IMR-90 (cell line): ENCODE measurements at regions not wholly inside any gene's neighbourhood (a gene's known extent, or its start where the extent isn't known, plus 50 kb on each side); places are given as distances from the start of the nearest gene placed in this dataset.

ENCODE experiments used
- ATAC-seq: fragments of 200-7000 bp; cut with Tn5 transposase; 2 replicates; pipeline ENCODE4 v1.9.1; 2020; ENCODE audit warnings: low read depth, mild to moderate bottlenecking, moderate library complexity
- BruUV-seq: library from RNA; stranded (reverse); fragments of 400-500 nt; replicated peaks from 2 replicates; lab custom pipeline; 2021; lab: Mats Ljungman, UMichigan
- CTCF ChIA-PET: fragments of 300-600 bp; formaldehyde crosslinking; extraction: SDS; loops from one replicate; lab custom pipeline; 2021; ENCODE audit warnings: antibody characterized with exemption; lab: Yijun Ruan, JAX
- POLR2A ChIA-PET: fragments of 300-600 bp; sonication (Branson Sonifier 250); formaldehyde crosslinking; loops from one replicate; lab custom pipeline; 2022; ENCODE audit warnings: antibody characterized with exemption; ENCODE audit not compliant: unreplicated experiment; lab: Charles Lee
- DNase-seq: peaks from one replicate; pipeline ENCODE4 v3.0.0; 2013
- H2AFZ ChIP-seq: replicated peaks from 2 replicates; pipeline ENCODE3; 2013; ENCODE audit warnings: low read length, mild to moderate bottlenecking; ENCODE audit not compliant: poor library complexity
- H2AK5ac ChIP-seq: 2 replicates; pipeline ENCODE4 v1.6.1; 2013; ENCODE audit warnings: low read depth, low read length, inconsistent platforms
- H2AK9ac ChIP-seq: replicated peaks from 2 replicates; pipeline ENCODE3; 2013; ENCODE audit warnings: mild to moderate bottlenecking, low read depth, low read length, moderate library complexity; ENCODE audit not compliant: poor library complexity
- H2BK120ac ChIP-seq: 2 replicates; pipeline ENCODE4 v1.6.1; 2013; ENCODE audit warnings: low read depth, low read length, inconsistent platforms
- H2BK15ac ChIP-seq: 3 replicates; pipeline ENCODE4 v1.6.1; 2013; ENCODE audit warnings: low read depth, low read length, inconsistent platforms
- H2BK20ac ChIP-seq: 2 replicates; pipeline ENCODE4 v1.6.1; 2013; ENCODE audit warnings: low read depth, mild to moderate bottlenecking, inconsistent platforms, low read length, moderate library complexity
- H2BK5ac ChIP-seq: 2 replicates; pipeline ENCODE4 v1.6.1; 2013; ENCODE audit warnings: mild to moderate bottlenecking, low read depth, low read length, inconsistent platforms; ENCODE audit not compliant: poor library complexity, severe bottlenecking
- H3K14ac ChIP-seq: replicated peaks from 2 replicates; pipeline ENCODE4 v1.6.1; 2013; ENCODE audit warnings: low read depth, low read length, inconsistent platforms
- H3K18ac ChIP-seq: 2 replicates; pipeline ENCODE4 v1.6.1; 2013; ENCODE audit warnings: low read depth, low read length, control low read depth
- H3K23ac ChIP-seq: 2 replicates; pipeline ENCODE4 v1.6.1; 2013; ENCODE audit warnings: low read depth, low read length, inconsistent platforms
- H3K27ac ChIP-seq: 2 replicates; pipeline ENCODE4 v1.5.1; 2013; ENCODE audit warnings: mild to moderate bottlenecking, control low read depth, low read length; ENCODE audit not compliant: insufficient read depth
- H3K27me3 ChIP-seq: 2 replicates; pipeline ENCODE4 v1.6.1; 2013; ENCODE audit warnings: low read length; ENCODE audit not compliant: control insufficient read depth, insufficient read depth
- H3K36me3 ChIP-seq: 2 replicates; pipeline ENCODE4 v1.6.1; 2013; ENCODE audit warnings: low read length, mixed read lengths; ENCODE audit not compliant: control insufficient read depth, insufficient read depth
- H3K4ac ChIP-seq: 2 replicates; pipeline ENCODE4 v1.6.1; 2013; ENCODE audit warnings: low read depth, low read length, inconsistent platforms
- H3K4me1 ChIP-seq: 2 replicates; pipeline ENCODE4 v1.6.1; 2013; ENCODE audit warnings: low read length, mixed read lengths; ENCODE audit not compliant: control insufficient read depth, insufficient read depth
- H3K4me2 ChIP-seq: 2 replicates; pipeline ENCODE4 v1.6.1; 2013; ENCODE audit warnings: low read depth, mild to moderate bottlenecking, control low read depth, low read length, moderate library complexity
- H3K4me3 ChIP-seq: 2 replicates; pipeline ENCODE4 v1.5.1; 2013; ENCODE audit warnings: low read depth, mild to moderate bottlenecking, control low read depth, low read length, moderate library complexity; ENCODE audit not compliant: insufficient read depth
- H3K56ac ChIP-seq: 2 replicates; pipeline ENCODE4 v1.6.1; 2013; ENCODE audit warnings: low read length, inconsistent platforms; ENCODE audit not compliant: insufficient read depth; ENCODE audit errors: extremely low read depth
- H3K79me1 ChIP-seq, 2 experiments: 2 replicates each; pipeline ENCODE4 v1.6.1; 2013; ENCODE audit warnings: low read length in 2 of 2, inconsistent platforms in 1 of 2, low read depth in 1 of 2
- H3K9ac ChIP-seq: 2 replicates; pipeline ENCODE4 v1.6.1; 2013; ENCODE audit warnings: low read depth, low read length, control low read depth
- H3K9me1 ChIP-seq: 2 replicates; pipeline ENCODE4 v1.6.1; 2013; ENCODE audit warnings: low read length, inconsistent platforms; ENCODE audit not compliant: insufficient read depth
- H3K9me3 ChIP-seq: 2 replicates; pipeline ENCODE4 v1.6.1; 2013; ENCODE audit warnings: low read length; ENCODE audit not compliant: control insufficient read depth, insufficient read depth
- H4K20me1 ChIP-seq: 2 replicates; pipeline ENCODE4 v1.6.1; 2013; ENCODE audit warnings: low read length, inconsistent platforms; ENCODE audit not compliant: insufficient read depth
- H4K5ac ChIP-seq: 2 replicates; pipeline ENCODE4 v1.6.1; 2013; ENCODE audit warnings: mild to moderate bottlenecking, low read depth, low read length, control low read depth
- H4K8ac ChIP-seq, 2 experiments: 2 replicates each; pipeline ENCODE4 v1.6.1; 2013; ENCODE audit warnings: low read depth in 2 of 2, low read length in 2 of 2, control low read depth in 1 of 2, inconsistent platforms in 1 of 2
- H4K91ac ChIP-seq: 2 replicates; pipeline ENCODE4 v1.6.1; 2013; ENCODE audit warnings: low read depth, low read length, inconsistent platforms; ENCODE audit not compliant: insufficient read depth
- NFE2L2 ChIP-seq: fragments of 150-350 bp; IDR thresholded peaks from 2 replicates; pipeline ENCODE4 v1.6.1; 2016; ENCODE audit warnings: low read depth, mild to moderate bottlenecking, low read length
- WGBS, 2 experiments: methylation state at CpG; one replicate each; pipeline versions ENCODE4 v1.1.5 to v1.1.7; 2013; ENCODE audit warnings: missing lambda C conversion rate in 2 of 2; ENCODE audit not compliant: insufficient read length in 1 of 2; ENCODE audit errors: extremely low coverage in 2 of 2; 5-methylcytosine and 5-hydroxymethylcytosine counted together
- dilution Hi-C: fragments of 300-500 bp; cut with HindIII; formaldehyde crosslinking; loops from one replicate; pipeline ENCODE4 v1.14.3; 2018; ENCODE audit warnings: low sequenced_read_pairs; ENCODE audit not compliant: unreplicated experiment
- in situ Hi-C: fragments of 300-500 bp; cut with MboI; formaldehyde crosslinking; loops from 3 replicates; pipeline ENCODE4 v1.14.3; 2019; ENCODE audit warnings: low sequenced_read_pairs, inconsistent platforms, mixed read lengths
- intact Hi-C: fragments of 100-400 bp; cut with micrococcal nuclease; formaldehyde crosslinking; loops from 2 replicates; pipeline ENCODE4 v1.10.0; 2022
- TF ChIP-seq, protein P1 (sequence below): fragments of 150-350 bp; IDR thresholded peaks from 2 replicates; pipeline ENCODE4 v1.6.1; 2016; ENCODE audit warnings: low read depth, mild to moderate bottlenecking, low read length, moderate library complexity, borderline replicate concordance
- TF ChIP-seq, protein P2 (sequence below): conservative IDR thresholded peaks from 2 replicates; pipeline ENCODE4 v1.5.1; 2012; ENCODE audit warnings: mild to moderate bottlenecking, low read depth, low read length, improper control_type of control experiment

DNA sequence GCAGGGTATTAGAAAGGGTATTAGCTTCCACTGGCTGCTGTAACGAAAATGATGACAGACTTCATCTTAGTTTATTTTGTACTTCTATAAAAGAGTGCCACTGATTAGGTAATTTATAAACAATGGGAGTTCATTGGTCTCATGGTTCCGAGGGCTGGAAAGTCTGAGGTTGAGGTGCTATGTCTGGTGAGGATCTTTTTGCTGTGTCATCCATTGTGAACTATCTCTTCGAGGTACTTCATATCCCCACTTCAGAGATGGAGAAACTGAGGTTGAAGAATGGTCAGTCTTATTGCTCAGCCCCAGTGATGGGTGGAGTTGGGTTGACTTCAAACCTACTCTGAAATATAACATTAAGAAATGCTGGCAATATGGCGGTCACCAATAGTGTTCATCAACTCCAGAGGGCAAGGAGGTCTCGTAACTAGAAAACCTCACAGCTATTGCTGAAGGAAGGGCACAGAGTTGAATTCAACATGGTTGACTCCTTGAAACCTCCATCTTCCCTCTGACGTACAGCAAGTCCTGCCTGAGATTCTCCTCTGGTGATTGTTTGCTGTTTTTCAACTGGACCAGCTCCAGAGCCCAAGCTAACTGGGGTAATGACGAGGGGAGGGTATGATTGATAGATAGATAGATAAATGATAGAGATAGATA lies 53.6 kb upstream of the SHOX start:
- DNase-seq: no peak
- H3K9me1 ChIP-seq: no peaks in the 10 kb centered on the region

More for the DNA sequence above, 53.6 kb upstream of the SHOX start:
- Histone ChIP-seq H2BK15ac (no peak overlapping the region), H2AK9ac (no peak overlapping the region), H3K9ac (no peak overlapping the region), H3K9me3 (peaks cover 18% of the 10 kb centered on the region), H4K8ac (no peak overlapping the region), H4K5ac (no peak overlapping the region), H3K36me3 (no peaks in the 10 kb centered on the region), H3K4me1 (no peaks in the 10 kb centered on the region), H2BK20ac (no peak overlapping the region), H2AK5ac (no peak overlapping the region), H3K4me3 (no peak overlapping the region), H3K14ac (no peak overlapping the region), H2BK120ac (no peak overlapping the region), H3K56ac (no peak overlapping the region), H3K79me1 (no peaks in the 10 kb centered on the region), H2BK5ac (no peak overlapping the region), H3K27ac (no peak overlapping the region), H3K23ac (no peak overlapping the region), H4K20me1 (no peaks in the 10 kb centered on the region), H2AFZ (no peak overlapping the region), H4K91ac (no peak overlapping the region), H3K4ac (no peak overlapping the region), H3K4me2 (no peak overlapping the region), H3K18ac (no peak overlapping the region), H3K27me3 (no peaks in the 10 kb centered on the region)
- no peak for ATAC-seq
- in situ Hi-C loops: no loop called here
- BruUV-seq: no TSS peak
- TF ChIP-seq NFE2L2: peak; percentile 47; the same call in 1 of the 2 replicates
- TF ChIP-seq, protein P1, sequence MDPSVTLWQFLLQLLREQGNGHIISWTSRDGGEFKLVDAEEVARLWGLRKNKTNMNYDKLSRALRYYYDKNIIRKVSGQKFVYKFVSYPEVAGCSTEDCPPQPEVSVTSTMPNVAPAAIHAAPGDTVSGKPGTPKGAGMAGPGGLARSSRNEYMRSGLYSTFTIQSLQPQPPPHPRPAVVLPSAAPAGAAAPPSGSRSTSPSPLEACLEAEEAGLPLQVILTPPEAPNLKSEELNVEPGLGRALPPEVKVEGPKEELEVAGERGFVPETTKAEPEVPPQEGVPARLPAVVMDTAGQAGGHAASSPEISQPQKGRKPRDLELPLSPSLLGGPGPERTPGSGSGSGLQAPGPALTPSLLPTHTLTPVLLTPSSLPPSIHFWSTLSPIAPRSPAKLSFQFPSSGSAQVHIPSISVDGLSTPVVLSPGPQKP: no peak
- TF ChIP-seq, protein P2, sequence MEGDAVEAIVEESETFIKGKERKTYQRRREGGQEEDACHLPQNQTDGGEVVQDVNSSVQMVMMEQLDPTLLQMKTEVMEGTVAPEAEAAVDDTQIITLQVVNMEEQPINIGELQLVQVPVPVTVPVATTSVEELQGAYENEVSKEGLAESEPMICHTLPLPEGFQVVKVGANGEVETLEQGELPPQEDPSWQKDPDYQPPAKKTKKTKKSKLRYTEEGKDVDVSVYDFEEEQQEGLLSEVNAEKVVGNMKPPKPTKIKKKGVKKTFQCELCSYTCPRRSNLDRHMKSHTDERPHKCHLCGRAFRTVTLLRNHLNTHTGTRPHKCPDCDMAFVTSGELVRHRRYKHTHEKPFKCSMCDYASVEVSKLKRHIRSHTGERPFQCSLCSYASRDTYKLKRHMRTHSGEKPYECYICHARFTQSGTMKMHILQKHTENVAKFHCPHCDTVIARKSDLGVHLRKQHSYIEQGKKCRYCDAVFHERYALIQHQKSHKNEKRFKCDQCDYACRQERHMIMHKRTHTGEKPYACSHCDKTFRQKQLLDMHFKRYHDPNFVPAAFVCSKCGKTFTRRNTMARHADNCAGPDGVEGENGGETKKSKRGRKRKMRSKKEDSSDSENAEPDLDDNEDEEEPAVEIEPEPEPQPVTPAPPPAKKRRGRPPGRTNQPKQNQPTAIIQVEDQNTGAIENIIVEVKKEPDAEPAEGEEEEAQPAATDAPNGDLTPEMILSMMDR: no peak
- CTCF ChIA-PET: no interaction called here
- intact Hi-C loops: no loop called here
- WGBS, 2 experiments: 20% methylated on average over 1 of the region's 7 CpGs; no CpG with 5 or more reads in 1 of the 2 experiments
- POLR2A ChIA-PET: no interaction called here
- dilution Hi-C loops: no loop called here
